Prostate gland (tissue), 2 donors: ENCODE measurements at regions not wholly inside any gene's neighbourhood (a gene's known extent, or its start where the extent isn't known, plus 50 kb on each side); places are given as distances from the start of the nearest gene placed in this dataset.

Experiments used
- POLR2A ChIP-seq: fragments of 450-650 bp; IDR thresholded peaks from one replicate; pipeline ENCODE4 v1.6.1; 2016; ENCODE audit warnings: antibody characterized with exemption, mild to moderate bottlenecking
- POLR2AphosphoS5 ChIP-seq: sonication (generic); formaldehyde crosslinking; IDR thresholded peaks from one replicate; pipeline ENCODE4 v1.6.1; 2017; ENCODE audit warnings: antibody characterized with exemption
- TF ChIP-seq, protein P1 (sequence below), 4 experiments: fragments of 200-600 bp in 2 of 4; fragments of 450-650 bp in 2 of 4; sonication (generic) in 2 of 4; IDR thresholded peaks; 1 replicate in 3 of 4; 2 replicates in 1 of 4; pipeline ENCODE4 v1.5.1; 2016 to 2019; ENCODE audit warnings: antibody characterized with exemption in 4 of 4, mild to moderate bottlenecking in 2 of 4, moderate library complexity in 2 of 4

DNA sequence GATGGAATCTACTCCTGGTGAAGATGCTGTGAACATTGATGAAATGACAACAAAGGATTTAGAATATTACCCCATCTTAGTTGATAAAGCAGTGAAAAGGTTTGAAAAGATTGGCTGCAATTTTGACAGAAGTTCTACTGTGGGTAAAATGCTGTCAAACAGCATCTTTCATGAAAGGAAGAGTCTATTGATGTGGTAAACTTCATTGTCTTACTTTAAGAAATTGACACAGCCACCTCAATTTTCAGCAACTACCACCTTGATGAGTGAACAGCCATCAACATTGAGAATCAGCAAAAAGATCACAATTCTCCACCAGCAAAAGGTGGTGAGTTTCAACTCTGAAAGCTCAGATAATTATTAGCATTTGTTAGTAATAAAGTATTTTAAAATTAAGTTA, 310.3 kb upstream of the RBMS1 start:
- TF ChIP-seq, protein P1, sequence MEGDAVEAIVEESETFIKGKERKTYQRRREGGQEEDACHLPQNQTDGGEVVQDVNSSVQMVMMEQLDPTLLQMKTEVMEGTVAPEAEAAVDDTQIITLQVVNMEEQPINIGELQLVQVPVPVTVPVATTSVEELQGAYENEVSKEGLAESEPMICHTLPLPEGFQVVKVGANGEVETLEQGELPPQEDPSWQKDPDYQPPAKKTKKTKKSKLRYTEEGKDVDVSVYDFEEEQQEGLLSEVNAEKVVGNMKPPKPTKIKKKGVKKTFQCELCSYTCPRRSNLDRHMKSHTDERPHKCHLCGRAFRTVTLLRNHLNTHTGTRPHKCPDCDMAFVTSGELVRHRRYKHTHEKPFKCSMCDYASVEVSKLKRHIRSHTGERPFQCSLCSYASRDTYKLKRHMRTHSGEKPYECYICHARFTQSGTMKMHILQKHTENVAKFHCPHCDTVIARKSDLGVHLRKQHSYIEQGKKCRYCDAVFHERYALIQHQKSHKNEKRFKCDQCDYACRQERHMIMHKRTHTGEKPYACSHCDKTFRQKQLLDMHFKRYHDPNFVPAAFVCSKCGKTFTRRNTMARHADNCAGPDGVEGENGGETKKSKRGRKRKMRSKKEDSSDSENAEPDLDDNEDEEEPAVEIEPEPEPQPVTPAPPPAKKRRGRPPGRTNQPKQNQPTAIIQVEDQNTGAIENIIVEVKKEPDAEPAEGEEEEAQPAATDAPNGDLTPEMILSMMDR (IDR thresholded peaks at IDR 0.05) = no peak
- no peak for TF ChIP-seq POLR2AphosphoS5
- no peak for TF ChIP-seq POLR2A
